GM19023 (cell line): ENCODE measurements at regions not wholly inside any gene's neighbourhood (a gene's known extent, or its start where the extent isn't known, plus 50 kb on each side); places are given as distances from the start of the nearest gene placed in this dataset.
"Not testable (repeated sequence)": the region's sequence is repeated elsewhere in the genome, so short reads cannot be mapped to it uniquely, and the experiment has no call there.

Experiments
- ATAC-seq: cut with Tn5 transposase; IDR thresholded peaks from one replicate; pipeline ENCODE4 v1.9.1; 2021; ENCODE audit warnings: mild to moderate bottlenecking, moderate library complexity; ENCODE audit not compliant: unreplicated experiment

GRCh38 chr9:102767076-102767475 lies 228.1 kb upstream of the CYLC2 start:
- no peak for ATAC-seq

DNA sequence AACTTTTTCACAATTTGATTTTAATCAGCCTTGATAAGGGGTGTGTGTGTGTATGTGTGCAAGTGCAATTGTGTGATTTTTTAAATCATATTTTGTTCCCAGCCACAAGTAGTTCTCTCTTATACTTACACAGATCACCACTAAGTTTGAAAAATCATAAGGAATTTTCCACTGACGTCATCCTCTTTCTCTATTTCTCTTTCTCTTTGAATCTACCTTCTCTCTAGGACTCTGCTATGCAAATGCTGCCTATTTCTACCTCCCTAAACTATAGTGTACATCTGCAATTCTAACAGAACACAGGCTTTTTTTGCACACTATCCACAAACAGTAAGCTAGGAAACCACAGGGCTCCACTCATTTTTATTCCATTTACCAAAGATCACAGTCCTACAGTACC lies 254.6 kb upstream of the CYLC2 start:
- no peak for ATAC-seq

DNA sequence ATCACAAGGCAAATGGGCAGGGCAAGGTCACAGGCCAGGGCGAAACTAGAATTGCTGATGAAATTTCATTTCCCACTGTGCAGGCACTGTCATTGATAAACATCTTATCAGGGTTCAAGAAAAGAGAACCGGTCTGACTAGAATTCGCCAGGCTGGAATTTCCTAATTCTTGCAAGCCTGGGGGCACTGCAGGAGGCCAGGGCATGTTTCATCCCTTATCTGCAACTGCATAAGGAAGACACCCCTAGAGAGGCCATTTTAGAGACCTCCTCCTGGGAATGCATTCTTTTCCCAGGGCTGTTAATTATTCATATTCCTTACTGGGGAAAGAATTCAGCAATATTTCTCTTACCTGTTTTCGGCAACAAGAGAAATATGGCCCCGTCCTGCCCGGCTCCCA lies 266.2 kb upstream of the CYLC2 start:
- no peak for ATAC-seq

GRCh38 chr9:102714184-102714583 lies 280.9 kb upstream of the CYLC2 start:
- no peak for ATAC-seq

GRCh38 chr9:102712910-102713309 lies 282.2 kb upstream of the CYLC2 start:
- ATAC-seq, result not testable (repeated sequence)

DNA sequence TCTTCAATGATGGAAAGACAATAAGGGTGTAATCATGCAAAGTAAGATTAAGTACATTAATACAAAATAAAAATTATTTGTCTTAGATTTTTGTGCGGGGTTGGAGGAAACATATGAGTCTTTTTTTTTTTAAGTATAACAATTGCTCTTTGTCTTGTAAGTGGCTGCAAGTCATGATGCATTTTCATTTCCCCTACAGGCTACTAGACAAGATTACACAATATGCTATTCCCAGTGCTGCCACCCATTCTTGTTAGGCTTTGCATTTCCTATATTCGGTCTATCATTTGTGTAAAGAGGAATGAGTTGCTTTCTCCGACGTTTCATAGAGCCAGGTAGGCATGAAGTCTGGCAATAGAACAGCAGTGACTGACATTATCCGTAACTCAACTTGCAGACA lies 294.2 kb upstream of the CYLC2 start:
- no peak for ATAC-seq

DNA sequence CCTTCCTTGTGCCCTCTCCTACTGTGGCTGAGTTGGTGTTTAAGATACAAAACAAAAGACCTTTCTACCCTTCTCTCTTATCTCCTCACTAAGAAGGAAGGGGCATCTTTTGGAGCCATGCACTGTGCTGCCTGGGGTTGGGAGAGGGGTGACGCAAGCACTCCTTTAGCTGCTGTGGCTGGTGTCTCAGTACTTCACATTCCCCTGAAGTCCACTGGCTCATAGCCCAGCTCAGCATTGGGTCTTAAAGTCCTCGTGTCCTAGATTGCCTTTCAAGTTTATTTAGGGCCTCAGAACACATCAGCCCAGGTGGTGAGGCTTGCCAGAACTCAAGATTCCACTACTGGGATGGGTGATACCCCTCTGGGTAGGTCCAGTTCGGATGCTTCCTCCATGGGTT lies 325.9 kb upstream of the CYLC2 start:
- ATAC-seq, result no peak

- no peak for ATAC-seq
These were observed 342.7 kb upstream of the CYLC2 start for GRCh38 chr9:102652471-102652870.

- no peak for ATAC-seq
These were observed 344.2 kb upstream of the CYLC2 start for GRCh38 chr9:102650896-102651295.

GRCh38 chr9:102642651-102643050 lies 352.5 kb upstream of the CYLC2 start:
- no peak for ATAC-seq

- ATAC-seq, result no peak
These were observed 363.6 kb upstream of the CYLC2 start for GRCh38 chr9:102631559-102631958.

DNA sequence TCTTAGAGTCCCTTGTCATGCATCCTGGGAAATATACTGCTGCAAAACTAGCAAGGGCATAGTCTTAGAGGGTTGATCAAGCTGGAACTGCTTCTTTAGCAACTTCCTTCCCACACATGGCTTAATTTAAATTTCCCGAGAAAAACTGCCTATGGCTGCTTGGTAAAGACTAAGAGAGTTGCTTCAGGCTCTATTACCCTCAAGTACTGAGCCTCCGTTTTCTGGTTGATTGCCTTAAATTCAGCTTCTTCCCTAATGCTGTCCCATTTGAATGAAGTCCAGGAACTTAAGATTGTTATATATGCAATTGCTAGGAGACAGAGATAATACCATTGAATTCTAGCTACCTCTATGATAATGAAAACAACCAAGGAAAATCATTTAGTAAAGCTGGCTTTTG lies 385.7 kb upstream of the CYLC2 start:
- ATAC-seq, result no peak

DNA sequence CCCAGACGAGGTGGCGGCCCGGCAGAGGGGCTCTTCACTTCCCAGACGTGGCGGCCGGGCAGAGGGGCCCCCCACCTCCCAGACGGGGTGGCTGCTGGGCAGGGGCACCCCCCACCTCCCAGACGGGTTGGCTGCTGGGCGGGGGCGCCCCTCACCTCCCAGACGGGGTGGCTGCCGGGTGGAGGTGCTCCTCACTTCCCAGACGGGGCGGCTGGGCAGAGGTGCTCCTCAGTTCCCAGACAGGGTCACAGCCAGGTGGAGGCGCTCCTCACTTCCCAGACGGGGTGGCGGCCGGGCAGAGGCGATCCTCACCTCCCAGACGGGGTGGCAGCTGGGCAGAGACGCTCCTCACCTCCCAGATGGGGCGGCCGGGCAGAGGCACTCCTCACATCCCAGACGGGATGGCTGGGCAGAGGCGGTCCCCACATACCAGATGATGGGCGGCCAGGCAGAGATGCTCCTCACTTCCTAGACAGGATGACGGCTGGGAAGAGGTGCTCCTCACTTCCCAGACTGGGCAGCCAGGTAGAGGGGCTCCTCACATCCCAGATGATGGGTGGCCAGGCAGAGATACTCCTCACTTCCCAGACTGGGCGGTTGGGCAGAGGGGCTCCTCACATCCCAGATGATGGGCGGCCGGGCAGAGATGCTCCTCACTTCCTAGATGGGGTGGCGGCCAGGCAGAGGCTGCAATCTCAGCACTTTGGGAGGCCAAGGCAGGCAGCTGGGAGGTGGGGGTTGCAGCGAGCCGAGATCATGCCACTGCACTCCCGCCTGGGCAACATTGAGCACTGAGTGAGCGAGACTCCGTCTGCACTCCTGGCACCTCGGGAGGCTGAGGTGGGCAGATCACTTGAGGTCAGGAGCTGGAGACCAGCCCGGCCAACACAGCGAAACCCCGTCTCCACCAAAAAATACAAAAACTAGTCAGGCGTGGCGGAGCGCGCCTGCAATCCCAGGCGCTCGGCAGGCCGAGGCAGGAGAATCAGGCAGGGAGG lies 391.6 kb upstream of the CYLC2 start:
- not testable (repeated sequence) for ATAC-seq

- ATAC-seq, result no peak
These were observed 400.9 kb upstream of the CYLC2 start for GRCh38 chr9:102594241-102594640.

DNA sequence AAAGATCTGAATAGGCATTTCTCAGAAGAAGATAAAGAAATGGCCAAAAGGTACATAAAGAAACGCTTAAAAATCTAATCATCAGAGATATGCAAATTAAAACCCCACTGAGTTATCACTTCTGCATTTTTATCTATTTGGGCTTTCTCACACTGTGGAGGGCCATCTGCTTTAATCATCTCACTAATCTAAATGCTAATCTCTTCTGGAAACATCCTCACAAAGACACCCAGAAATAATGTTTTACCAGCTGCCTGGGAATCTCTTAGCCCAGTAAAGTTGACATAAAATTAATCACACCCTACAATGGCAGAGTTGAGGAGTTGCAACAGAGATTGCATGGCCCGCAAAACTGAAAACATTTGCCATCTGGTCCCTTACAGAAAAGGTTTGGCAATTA lies 407.9 kb upstream of the CYLC2 start:
- ATAC-seq, result no peak

GRCh38 chr9:102569436-102569835 lies 425.7 kb upstream of the CYLC2 start:
- ATAC-seq, result no peak

- ATAC-seq, result no peak
These were observed 443.8 kb upstream of the CYLC2 start for GRCh38 chr9:102551346-102551745.

DNA sequence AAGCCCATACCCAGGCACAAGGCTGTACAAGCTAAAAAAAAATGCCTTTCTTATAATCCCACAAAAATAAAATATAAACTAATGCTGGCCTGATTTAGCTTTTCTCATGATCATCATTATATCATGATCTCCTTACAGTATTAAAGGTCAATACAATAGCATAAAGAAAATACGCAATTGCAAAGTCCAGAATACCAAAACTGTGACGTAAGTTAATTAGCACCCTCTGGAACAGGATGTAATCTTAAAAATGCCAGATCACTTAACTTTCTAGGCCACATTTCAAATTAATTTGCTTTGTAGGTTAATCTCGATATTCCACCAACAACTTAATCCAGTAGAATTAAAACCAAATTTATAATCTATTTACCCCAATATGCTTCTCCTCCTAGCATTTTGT lies 444.2 kb upstream of the CYLC2 start:
- ATAC-seq, result no peak

DNA sequence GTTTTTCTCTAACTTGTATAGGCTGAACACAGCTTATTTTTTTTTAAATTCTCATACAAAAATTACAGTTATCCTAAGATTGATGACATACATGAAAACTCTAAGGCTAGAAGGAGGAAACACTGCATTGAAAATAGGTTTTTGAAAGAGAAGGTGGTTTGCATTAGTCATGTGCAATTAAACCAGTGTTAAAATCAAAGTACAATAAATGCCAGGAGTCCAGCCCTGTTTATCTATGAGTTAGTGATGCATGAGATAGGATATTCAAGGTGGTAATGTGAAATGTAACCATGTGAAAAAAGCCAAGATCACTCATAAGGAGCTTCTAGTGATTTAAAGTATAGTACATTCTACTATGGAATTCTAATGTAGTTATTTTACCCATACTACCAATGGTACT lies 444.9 kb upstream of the CYLC2 start:
- no peak for ATAC-seq

GRCh38 chr9:102534031-102534430 lies 461.1 kb upstream of the CYLC2 start:
- ATAC-seq, result no peak

DNA sequence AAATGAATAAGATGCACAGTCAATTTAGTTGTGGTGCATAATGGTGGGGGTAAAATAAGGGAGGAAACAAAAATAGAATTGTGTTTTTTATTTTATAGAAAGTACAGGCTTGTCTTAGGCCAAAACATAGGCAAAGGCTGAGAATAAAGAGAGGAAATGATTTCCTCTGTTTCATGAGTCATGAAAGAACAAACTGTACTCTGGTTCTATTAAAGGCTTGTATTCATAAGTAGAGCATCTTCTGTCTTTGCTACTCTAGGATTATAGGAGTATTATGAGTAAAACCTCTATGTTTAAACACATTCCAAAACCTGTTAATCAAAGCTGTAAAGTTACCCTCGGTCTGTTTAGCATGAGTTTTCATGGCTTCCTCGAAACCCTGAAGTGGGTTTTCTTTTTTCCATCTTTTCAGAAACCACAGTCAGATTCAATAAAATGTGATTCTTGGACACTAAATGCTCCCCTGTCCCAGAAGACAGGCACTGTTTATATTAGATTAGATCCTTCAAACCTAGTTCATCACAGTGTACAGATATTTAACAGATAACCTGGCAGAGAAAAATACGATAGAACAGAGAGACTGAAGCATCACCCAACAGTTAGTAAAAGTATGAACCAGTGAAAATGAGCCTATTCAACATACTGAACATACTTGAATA lies 473.9 kb upstream of the CYLC2 start:
- ATAC-seq, result no peak

DNA sequence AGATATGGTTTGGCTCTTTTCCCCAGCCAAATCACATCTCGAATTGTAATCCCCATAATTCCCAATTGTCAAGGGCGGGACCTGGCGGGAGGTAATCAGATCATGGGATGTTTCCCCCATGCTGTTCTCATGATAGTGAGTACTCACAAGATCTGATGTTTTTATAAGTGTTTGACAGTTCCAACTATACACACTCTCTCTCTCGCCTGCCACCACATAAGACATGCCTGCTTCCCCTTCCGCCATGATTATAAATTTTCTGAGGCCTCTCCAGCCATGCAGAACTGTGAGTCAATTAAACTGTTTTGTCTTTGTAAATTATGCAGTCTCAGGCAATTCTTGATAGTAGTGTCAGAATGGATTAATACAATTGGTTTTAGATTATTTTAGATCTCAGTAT lies 475.7 kb upstream of the CYLC2 start:
- no peak for ATAC-seq
